Progenitor cell of endocrine pancreas (in vitro differentiated cells): ENCODE measurements at regions not wholly inside any gene's neighbourhood (a gene's known extent, or its start where the extent isn't known, plus 50 kb on each side); places are given as distances from the start of the nearest gene placed in this dataset.

Experiments
- DNase-seq: peaks from one replicate; pipeline ENCODE4 v3.0.0; 2021; ENCODE audit warnings: low spot score; ENCODE audit not compliant: unreplicated experiment
- H3K27ac Mint-ChIP-seq: 2 replicates; pipeline ENCODE4 v1.8.0; 2021; ENCODE audit warnings: mild to moderate bottlenecking, moderate library complexity, mixed read lengths
- H3K27me3 Mint-ChIP-seq: 2 replicates; pipeline ENCODE4 v1.8.0; 2021; ENCODE audit warnings: mixed read lengths
- H3K36me3 Mint-ChIP-seq: 2 replicates; pipeline ENCODE4 v1.8.0; 2022; ENCODE audit warnings: mixed read lengths; ENCODE audit not compliant: insufficient read depth
- H3K4me1 Mint-ChIP-seq: 2 replicates; pipeline ENCODE4 v1.8.0; 2021; ENCODE audit warnings: low read depth, mixed read lengths
- H3K4me3 Mint-ChIP-seq: 2 replicates; pipeline ENCODE4 v1.8.0; 2021; ENCODE audit warnings: low read depth, mild to moderate bottlenecking, moderate library complexity, mixed read lengths
- H3K9me3 Mint-ChIP-seq: 2 replicates; pipeline ENCODE4 v1.8.0; 2021; ENCODE audit warnings: low read depth, mixed read lengths
- CTCF ChIP-seq: fragments of 200-600 bp; sonication (generic); IDR thresholded peaks from one replicate; pipeline ENCODE4 v1.5.0; 2021; ENCODE audit warnings: antibody characterized with exemption, mild to moderate bottlenecking; ENCODE audit not compliant: unreplicated experiment

- DNase-seq = no peak
- H3K4me1 Mint-ChIP-seq = no peaks in the 10 kb centered on the region
- no peak overlapping the region for H3K27ac Mint-ChIP-seq
- no peaks in the 10 kb centered on the region for H3K36me3 Mint-ChIP-seq
- H3K9me3 Mint-ChIP-seq = no peaks in the 10 kb centered on the region
- H3K27me3 Mint-ChIP-seq = no peaks in the 10 kb centered on the region
- H3K4me3 Mint-ChIP-seq = no peak overlapping the region
- TF ChIP-seq CTCF = no peak
Measured at GRCh38 chr1:87437663-87438295, 109.1 kb downstream of the LMO4 start.

- no peak for TF ChIP-seq CTCF
- Mint-ChIP-seq H3K27ac (no peak overlapping the region), H3K27me3 (no peaks in the 10 kb centered on the region), H3K9me3 (peaks cover 8% of the 10 kb centered on the region), H3K4me1 (no peaks in the 10 kb centered on the region), H3K4me3 (no peak overlapping the region), H3K36me3 (peaks cover 1% of the 10 kb centered on the region)
- DNase-seq = no peak
Measured at GRCh38 chr1:87439821-87440220, 111.1 kb downstream of the LMO4 start.

- Mint-ChIP-seq H3K27ac (peak overlapping the region; percentile 18), H3K36me3 (no peaks in the 10 kb centered on the region), H3K4me3 (no peak overlapping the region), H3K27me3 (no peaks in the 10 kb centered on the region), H3K4me1 (no peaks in the 10 kb centered on the region), H3K9me3 (peaks cover 8% of the 10 kb centered on the region)
- TF ChIP-seq CTCF = no peak
- no peak for DNase-seq
Measured at GRCh38 chr1:87449348-87449963, 120.8 kb downstream of the LMO4 start.

GRCh38 chr1:87450136-87450535, 121.5 kb downstream of the LMO4 start:
- Mint-ChIP-seq H3K9me3 (peaks cover 11% of the 10 kb centered on the region), H3K4me3 (no peak overlapping the region), H3K36me3 (no peaks in the 10 kb centered on the region), H3K27ac (no peak overlapping the region), H3K4me1 (no peaks in the 10 kb centered on the region), H3K27me3 (no peaks in the 10 kb centered on the region)
- no peak for TF ChIP-seq CTCF
- no peak for DNase-seq

GRCh38 chr1:87450615-87451209, 122.0 kb downstream of the LMO4 start:
- Mint-ChIP-seq H3K27me3 (no peaks in the 10 kb centered on the region), H3K27ac (no peak overlapping the region), H3K4me3 (no peak overlapping the region), H3K9me3 (peaks cover 11% of the 10 kb centered on the region), H3K36me3 (no peaks in the 10 kb centered on the region), H3K4me1 (no peaks in the 10 kb centered on the region)
- TF ChIP-seq CTCF = no peak
- no peak for DNase-seq
